ENCODE measurements at regions not wholly inside any gene's neighbourhood (a gene's known extent, or its start where the extent isn't known, plus 50 kb on each side); places are given as distances from the start of the nearest gene placed in this dataset.

DNA sequence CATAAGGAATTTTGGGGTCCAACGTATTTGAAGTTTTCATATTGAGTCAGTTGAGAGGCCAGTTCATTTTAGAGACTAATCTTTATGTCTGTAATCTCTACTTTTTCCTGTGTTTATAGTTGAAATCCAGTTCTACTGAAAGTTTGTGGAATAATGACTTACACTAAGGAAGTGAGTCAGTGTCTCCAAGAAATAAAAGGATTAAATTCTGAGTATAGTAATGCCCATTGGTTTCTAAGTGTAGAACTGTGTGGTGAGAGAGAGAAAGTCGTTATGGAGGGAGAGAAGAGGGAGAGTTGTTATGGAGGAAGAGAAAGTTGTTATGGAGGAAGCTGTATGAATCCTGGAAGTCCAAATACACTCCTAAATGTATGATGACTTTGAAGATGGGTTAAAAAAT is 264.6 kb upstream of the HAND2 start:
- TF ChIP-seq, protein P1, sequence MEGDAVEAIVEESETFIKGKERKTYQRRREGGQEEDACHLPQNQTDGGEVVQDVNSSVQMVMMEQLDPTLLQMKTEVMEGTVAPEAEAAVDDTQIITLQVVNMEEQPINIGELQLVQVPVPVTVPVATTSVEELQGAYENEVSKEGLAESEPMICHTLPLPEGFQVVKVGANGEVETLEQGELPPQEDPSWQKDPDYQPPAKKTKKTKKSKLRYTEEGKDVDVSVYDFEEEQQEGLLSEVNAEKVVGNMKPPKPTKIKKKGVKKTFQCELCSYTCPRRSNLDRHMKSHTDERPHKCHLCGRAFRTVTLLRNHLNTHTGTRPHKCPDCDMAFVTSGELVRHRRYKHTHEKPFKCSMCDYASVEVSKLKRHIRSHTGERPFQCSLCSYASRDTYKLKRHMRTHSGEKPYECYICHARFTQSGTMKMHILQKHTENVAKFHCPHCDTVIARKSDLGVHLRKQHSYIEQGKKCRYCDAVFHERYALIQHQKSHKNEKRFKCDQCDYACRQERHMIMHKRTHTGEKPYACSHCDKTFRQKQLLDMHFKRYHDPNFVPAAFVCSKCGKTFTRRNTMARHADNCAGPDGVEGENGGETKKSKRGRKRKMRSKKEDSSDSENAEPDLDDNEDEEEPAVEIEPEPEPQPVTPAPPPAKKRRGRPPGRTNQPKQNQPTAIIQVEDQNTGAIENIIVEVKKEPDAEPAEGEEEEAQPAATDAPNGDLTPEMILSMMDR (IDR thresholded peaks at IDR 0.05), result no peak
- no peak for TF ChIP-seq POLR2A (IDR thresholded peaks at IDR 0.05)

Measured in body of pancreas (tissue), 4 donors.